ENCODE measurements at regions not wholly inside any gene's neighbourhood (a gene's known extent, or its start where the extent isn't known, plus 50 kb on each side); places are given as distances from the start of the nearest gene placed in this dataset.

DNA sequence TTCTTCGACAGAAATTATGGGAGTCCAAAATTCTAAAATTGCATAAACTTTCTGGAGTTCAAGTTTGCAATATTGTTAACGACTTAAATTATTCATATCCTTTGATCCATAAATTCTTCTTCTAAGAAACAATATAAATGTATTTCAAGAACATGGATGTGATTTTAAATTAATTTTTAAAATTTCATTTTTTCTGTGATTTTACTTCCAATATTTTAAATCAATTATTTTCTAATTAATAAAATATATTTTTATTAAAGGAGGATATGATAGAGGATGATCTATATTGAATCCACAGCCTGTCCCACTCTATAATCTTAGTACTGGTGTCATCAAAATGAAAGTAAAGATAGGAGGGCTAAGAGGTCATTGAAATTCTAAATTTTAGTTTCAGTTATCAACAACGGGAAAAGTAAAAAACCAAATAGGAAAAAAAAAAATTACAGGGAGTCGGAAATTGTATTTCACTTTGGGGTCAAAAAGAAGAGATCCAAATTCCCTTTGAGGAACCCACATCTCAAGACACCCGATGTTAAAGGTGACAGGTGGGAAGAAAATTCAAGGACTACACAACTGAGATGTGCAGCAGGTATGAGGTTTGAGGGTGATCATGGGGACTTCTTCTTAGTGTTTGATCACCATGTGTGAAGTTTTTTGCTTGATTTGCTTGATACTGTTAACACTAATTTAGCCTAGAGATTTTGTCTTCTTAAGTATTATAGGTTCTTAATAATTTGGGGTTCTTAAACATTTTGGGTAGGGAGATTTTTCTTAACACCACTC is 154.8 kb upstream of the RGS18 start:
- ATAC-seq, result no peak
- H3K9me3 ChIP-seq (ENCODE audit: control insufficient read depth, insufficient read depth, low read length), result no peaks in the 10 kb centered on the region
- H3K36me3 Mint-ChIP-seq, result no peaks in the 10 kb centered on the region

DNA sequence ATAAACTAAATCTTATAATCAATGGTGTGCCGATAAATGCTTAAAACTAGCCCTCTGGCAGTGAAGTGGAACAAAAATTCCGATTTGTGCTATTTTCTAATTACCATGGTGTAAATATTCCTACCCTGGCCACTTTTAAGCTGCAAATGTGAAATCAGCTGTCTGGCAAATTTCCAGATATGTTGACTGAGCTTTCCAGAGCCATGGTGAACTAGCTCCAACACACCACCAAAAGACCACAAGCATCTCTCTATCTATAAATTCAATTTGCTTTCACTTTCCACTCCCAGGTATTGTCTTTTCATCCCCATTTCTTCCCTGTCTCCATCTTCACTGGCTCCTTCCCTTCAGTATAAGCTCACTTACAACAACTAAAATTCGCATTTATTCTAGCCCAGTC is 152.3 kb upstream of the RGS18 start:
- ATAC-seq (no peak), DNase-seq (no peak)
- TF ChIP-seq, protein P1, sequence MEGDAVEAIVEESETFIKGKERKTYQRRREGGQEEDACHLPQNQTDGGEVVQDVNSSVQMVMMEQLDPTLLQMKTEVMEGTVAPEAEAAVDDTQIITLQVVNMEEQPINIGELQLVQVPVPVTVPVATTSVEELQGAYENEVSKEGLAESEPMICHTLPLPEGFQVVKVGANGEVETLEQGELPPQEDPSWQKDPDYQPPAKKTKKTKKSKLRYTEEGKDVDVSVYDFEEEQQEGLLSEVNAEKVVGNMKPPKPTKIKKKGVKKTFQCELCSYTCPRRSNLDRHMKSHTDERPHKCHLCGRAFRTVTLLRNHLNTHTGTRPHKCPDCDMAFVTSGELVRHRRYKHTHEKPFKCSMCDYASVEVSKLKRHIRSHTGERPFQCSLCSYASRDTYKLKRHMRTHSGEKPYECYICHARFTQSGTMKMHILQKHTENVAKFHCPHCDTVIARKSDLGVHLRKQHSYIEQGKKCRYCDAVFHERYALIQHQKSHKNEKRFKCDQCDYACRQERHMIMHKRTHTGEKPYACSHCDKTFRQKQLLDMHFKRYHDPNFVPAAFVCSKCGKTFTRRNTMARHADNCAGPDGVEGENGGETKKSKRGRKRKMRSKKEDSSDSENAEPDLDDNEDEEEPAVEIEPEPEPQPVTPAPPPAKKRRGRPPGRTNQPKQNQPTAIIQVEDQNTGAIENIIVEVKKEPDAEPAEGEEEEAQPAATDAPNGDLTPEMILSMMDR (IDR thresholded peaks at IDR 0.05), result no peak
- peaks cover 6 to 7% of the 10 kb centered on the region in 2 donors for H3K9me3 Mint-ChIP-seq
- H3K27ac Mint-ChIP-seq, result no peak overlapping the region
- H3K36me3 Mint-ChIP-seq, result no peaks in the 10 kb centered on the region
- no peaks in the 10 kb centered on the region for H3K36me3 ChIP-seq (ENCODE audit: control insufficient read depth, insufficient read depth, low read length)
- WGBS (ENCODE audit: insufficient coverage), result 75% methylated on average over 3 of the region's 3 CpGs
- H3K4me1 ChIP-seq (ENCODE audit: control insufficient read depth, insufficient read depth, low read length), result no peaks in the 10 kb centered on the region
- no peak overlapping the region for H3K4me3 ChIP-seq (ENCODE audit: low read length)
- H3K4me3 Mint-ChIP-seq, result no peak overlapping the region
- no peaks in the 10 kb centered on the region for H3K4me1 Mint-ChIP-seq
- no peaks in the 10 kb centered on the region for H3K9me3 ChIP-seq (ENCODE audit: control insufficient read depth, insufficient read depth, low read length)
- no peak overlapping the region for H3K27ac ChIP-seq (ENCODE audit: low read length)
- intact Hi-C loops (cut with micrococcal nuclease), result no loop called here
- no peaks in the 10 kb centered on the region for H3K27me3 ChIP-seq (ENCODE audit: control insufficient read depth, insufficient read depth, low read length)
- H3K27me3 Mint-ChIP-seq (ENCODE audit: low read depth in 2 of 2), result no peaks in the 10 kb centered on the region

More for the DNA sequence above, 154.8 kb upstream of the RGS18 start:
- Mint-ChIP-seq H3K27ac (no peak overlapping the region), H3K27me3 (ENCODE audit: low read depth in 2 of 2) (no peaks in the 10 kb centered on the region), H3K9me3 (peaks cover 10% of the 10 kb centered on the region in 2 donors), H3K4me1 (no peaks in the 10 kb centered on the region), H3K4me3 (no peak overlapping the region)
- intact Hi-C loops (cut with micrococcal nuclease), result no loop called here
- Histone ChIP-seq H3K4me1 (ENCODE audit: control insufficient read depth, insufficient read depth, low read length) (no peaks in the 10 kb centered on the region), H3K36me3 (ENCODE audit: control insufficient read depth, insufficient read depth, low read length) (no peaks in the 10 kb centered on the region), H3K27me3 (ENCODE audit: control insufficient read depth, insufficient read depth, low read length) (no peaks in the 10 kb centered on the region), H3K4me3 (ENCODE audit: low read length) (no peak overlapping the region), H3K27ac (ENCODE audit: low read length) (no peak overlapping the region)
- 96% methylated on average over 3 of the region's 5 CpGs for WGBS (ENCODE audit: insufficient coverage)
- TF ChIP-seq, protein P1 (IDR thresholded peaks at IDR 0.05), result no peak
- DNase-seq, result no peak

DNA sequence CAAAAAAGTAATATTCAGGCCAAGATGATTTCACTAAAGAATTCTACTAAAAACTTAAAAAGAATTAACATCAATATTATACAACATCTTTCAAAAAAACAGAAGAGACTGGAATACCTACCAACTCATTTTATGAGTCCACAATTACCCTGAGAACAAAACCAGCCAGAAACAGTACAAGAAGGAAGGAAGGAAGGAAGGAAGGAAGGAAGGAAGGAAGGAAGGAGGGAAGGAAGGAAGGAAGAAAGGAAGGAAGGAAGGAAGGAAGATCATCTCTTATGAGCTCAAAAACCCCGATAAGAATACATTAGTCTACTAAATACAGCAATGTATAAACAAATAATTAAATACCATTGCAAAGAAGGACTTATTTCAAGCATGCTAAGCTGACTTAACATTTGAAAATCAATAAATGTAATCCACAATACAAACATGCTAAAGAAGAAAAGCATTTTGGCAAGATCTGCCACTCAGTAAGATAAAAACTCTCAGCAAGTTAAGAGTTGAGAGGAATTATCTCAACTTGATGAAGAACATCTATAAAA is 149.9 kb upstream of the RGS18 start:
- Histone ChIP-seq H3K36me3 (ENCODE audit: control insufficient read depth, insufficient read depth, low read length) (no peaks in the 10 kb centered on the region), H3K27ac (ENCODE audit: low read length) (no peak overlapping the region), H3K9me3 (ENCODE audit: control insufficient read depth, insufficient read depth, low read length) (no peaks in the 10 kb centered on the region), H3K27me3 (ENCODE audit: control insufficient read depth, insufficient read depth, low read length) (no peaks in the 10 kb centered on the region), H3K4me1 (ENCODE audit: control insufficient read depth, insufficient read depth, low read length) (no peaks in the 10 kb centered on the region), H3K4me3 (ENCODE audit: low read length) (no peak overlapping the region)
- DNase-seq, result no peak
- Mint-ChIP-seq H3K27me3 (ENCODE audit: low read depth in 2 of 2) (no peaks in the 10 kb centered on the region), H3K4me3 (no peak overlapping the region), H3K9me3 (peaks cover 6 to 7% of the 10 kb centered on the region in 2 donors), H3K4me1 (no peaks in the 10 kb centered on the region), H3K36me3 (no peaks in the 10 kb centered on the region), H3K27ac (no peak overlapping the region)
- no peak for ATAC-seq
- TF ChIP-seq, protein P1 (IDR thresholded peaks at IDR 0.05), result no peak
- no CpG with 5 or more reads among the region's 1 CpG for WGBS (ENCODE audit: insufficient coverage)
- intact Hi-C loops (cut with micrococcal nuclease), result no loop called here

Measured in natural killer cell (primary cell).